GM12878 (cell line): ENCODE measurements at regions not wholly inside any gene's neighbourhood (a gene's known extent, or its start where the extent isn't known, plus 50 kb on each side); places are given as distances from the start of the nearest gene placed in this dataset.

Source experiments
- ATAC-seq: fragments of 200-7000 bp; cut with Tn5 transposase; 3 replicates; pipeline ENCODE4 v1.9.1; 2020; ENCODE audit warnings: mild to moderate bottlenecking, moderate library complexity
- BruUV-seq: library from RNA; stranded (reverse); fragments of 400-500 nt; replicated peaks from 2 replicates; lab custom pipeline; 2021; lab: Mats Ljungman, UMichigan
- CTCF ChIA-PET: fragments of 300-600 bp; sonication (Branson Sonifier 250); formaldehyde crosslinking; extraction: SDS; loops from one replicate; lab custom pipeline; 2021; ENCODE audit warnings: inconsistent platforms; lab: Yijun Ruan, JAX
- POLR2A ChIA-PET: fragments of 350-600 bp; formaldehyde crosslinking; extraction: SDS; loops from one replicate; lab custom pipeline; 2021; ENCODE audit warnings: inconsistent platforms; lab: Charles Lee
- RAD21 ChIA-PET: fragments of 300-600 bp; sonication (Branson Sonifier 250); formaldehyde crosslinking; loops from one replicate; lab custom pipeline; 2023; ENCODE audit warnings: antibody characterized with exemption; ENCODE audit not compliant: unreplicated experiment; lab: Charles Lee
- SMC1A ChIA-PET: fragments of 300-600 bp; sonication (Branson Sonifier 250); formaldehyde crosslinking; loops from one replicate; lab custom pipeline; 2023; ENCODE audit not compliant: unreplicated experiment, uncharacterized antibody; lab: Charles Lee
- DNase-seq: peaks from one replicate; pipeline ENCODE4 v3.0.0-alpha.2; 2011; ENCODE audit warnings: low read depth, low spot score
- FAIRE-seq: peaks from 3 replicates; lab custom pipeline; 2011; peaks lifted over from hg19 to GRCh38; lab: Jason Lieb, UNC
- H2AFZ ChIP-seq: 2 replicates; pipeline ENCODE4 v1.6.0; 2011; ENCODE audit warnings: low read depth, low read length, control low read depth; ENCODE audit not compliant: control insufficient read depth
- H3K27ac ChIP-seq: 2 replicates; pipeline ENCODE4 v1.5.1; 2011; ENCODE audit warnings: control low read depth; ENCODE audit not compliant: control insufficient read depth, insufficient read depth
- H3K27me3 ChIP-seq, 2 experiments: replicated peaks in 1 of 2; 2 replicates each; pipeline versions ENCODE4 v1.6.0 to v1.6.1; 2011; ENCODE audit warnings: low read length in 1 of 2; ENCODE audit not compliant: control insufficient read depth in 2 of 2, insufficient read depth in 2 of 2
- H3K36me3 ChIP-seq, 2 experiments: 2 replicates each; pipeline ENCODE4 v1.5.1; 2011; ENCODE audit warnings: low read length in 1 of 2; ENCODE audit not compliant: control insufficient read depth in 2 of 2, insufficient read depth in 2 of 2
- H3K4me1 ChIP-seq: 2 replicates; pipeline ENCODE4 v1.6.1; 2011; ENCODE audit warnings: mild to moderate bottlenecking, low read length, moderate library complexity, mixed read lengths; ENCODE audit not compliant: control insufficient read depth, insufficient read depth
- H3K4me2 ChIP-seq: 2 replicates; pipeline ENCODE4 v1.6.0; 2011; ENCODE audit warnings: control low read depth; ENCODE audit not compliant: control insufficient read depth, insufficient read depth
- H3K4me3 ChIP-seq: fragments of 200-600 bp; sonication (generic); 2 replicates; pipeline ENCODE4 v1.5.1; 2016
- H3K79me2 ChIP-seq: 2 replicates; pipeline ENCODE4 v1.6.0; 2011; ENCODE audit warnings: low read length; ENCODE audit not compliant: control insufficient read depth, insufficient read depth
- H3K9ac ChIP-seq: 2 replicates; pipeline ENCODE4 v1.8.0; 2011; ENCODE audit warnings: low read length, control low read depth, mixed read lengths; ENCODE audit not compliant: control insufficient read depth, insufficient read depth
- H3K9me3 ChIP-seq: replicated peaks from 3 replicates; pipeline ENCODE4 v1.5.1; 2011; ENCODE audit warnings: mild to moderate bottlenecking, low read length; ENCODE audit not compliant: control insufficient read depth, insufficient read depth
- H4K20me1 ChIP-seq: 2 replicates; pipeline ENCODE4 v1.6.0; 2011; ENCODE audit not compliant: control insufficient read depth, insufficient read depth
- BCL11A ChIP-seq: IDR thresholded peaks from 2 replicates; pipeline ENCODE4 v1.6.1; 2011; ENCODE audit warnings: low read depth, low read length
- EED ChIP-seq: sonication (generic); IDR thresholded peaks from 2 replicates; pipeline ENCODE4 v1.6.1; 2016; ENCODE audit warnings: antibody characterized with exemption, low read depth
- ETV6 ChIP-seq, 2 experiments: fragments of 450-650 bp in 1 of 2; IDR thresholded peaks in 1 of 2; conservative IDR thresholded peaks in 1 of 2; 2 replicates each; pipeline ENCODE4 v1.6.1; 2014; ENCODE audit warnings: antibody characterized with exemption in 1 of 2, borderline replicate concordance in 1 of 2, low read depth in 1 of 2, mild to moderate bottlenecking in 1 of 2, moderate library complexity in 1 of 2
- FOS ChIP-seq: IDR thresholded peaks from 3 replicates; pipeline ENCODE4 v1.6.1; 2011; ENCODE audit warnings: borderline replicate concordance; ENCODE audit not compliant: insufficient read length; ENCODE audit errors: extremely low read depth
- GATAD2B ChIP-seq: fragments of 450-650 bp; conservative IDR thresholded peaks from 2 replicates; pipeline ENCODE4 v1.6.1; 2017; ENCODE audit warnings: low read depth, mild to moderate bottlenecking, moderate library complexity
- HDGF ChIP-seq: fragments of 450-650 bp; IDR thresholded peaks from 2 replicates; pipeline ENCODE4 v1.6.1; 2016; ENCODE audit warnings: antibody characterized with exemption
- IKZF2 ChIP-seq, 2 experiments: fragments of 450-650 bp; IDR thresholded peaks; 2 replicates each; pipeline ENCODE4 v1.6.1; 2017; ENCODE audit warnings: mild to moderate bottlenecking in 2 of 2, moderate library complexity in 2 of 2
- KLF5 ChIP-seq: fragments of 450-650 bp; IDR thresholded peaks from 2 replicates; pipeline ENCODE4 v1.6.1; 2014; ENCODE audit warnings: mild to moderate bottlenecking; ENCODE audit not compliant: partially characterized antibody
- PAX5 ChIP-seq: IDR thresholded peaks from 2 replicates; pipeline ENCODE4 v1.6.1; 2011; ENCODE audit warnings: low read depth, low read length, borderline replicate concordance
- RBBP5 ChIP-seq: fragments of 200-600 bp; sonication (generic); conservative IDR thresholded peaks from 2 replicates; pipeline ENCODE4 v1.6.1; 2016
- RFX5 ChIP-seq: IDR thresholded peaks from 2 replicates; pipeline ENCODE4 v1.6.1; 2011; ENCODE audit warnings: low read depth, low read length, improper control_type of control experiment
- SPI1 ChIP-seq: IDR thresholded peaks from 2 replicates; pipeline ENCODE4 v1.6.1; 2011; ENCODE audit warnings: low read depth, mild to moderate bottlenecking, low read length, moderate library complexity, borderline replicate concordance; ENCODE audit not compliant: insufficient read depth
- SREBF1 ChIP-seq: IDR thresholded peaks from 2 replicates; pipeline ENCODE4 v1.6.1; 2012; ENCODE audit warnings: mild to moderate bottlenecking, low read length
- TBL1XR1 ChIP-seq: IDR thresholded peaks from 2 replicates; pipeline ENCODE4 v1.6.1; 2012; ENCODE audit warnings: low read depth, low read length, improper control_type of control experiment
- TCF12 ChIP-seq: IDR thresholded peaks from 2 replicates; pipeline ENCODE4 v1.6.1; 2011; ENCODE audit warnings: low read depth, mild to moderate bottlenecking, low read length
- ZBED1 ChIP-seq: IDR thresholded peaks from 2 replicates; pipeline ENCODE4 v1.6.1; 2016; ENCODE audit warnings: borderline replicate concordance
- ZNF217 ChIP-seq: fragments of 450-650 bp; IDR thresholded peaks from 2 replicates; pipeline ENCODE4 v1.6.1; 2017; ENCODE audit warnings: antibody characterized with exemption, mild to moderate bottlenecking
- ZNF384 ChIP-seq: IDR thresholded peaks from 2 replicates; pipeline ENCODE4 v1.6.1; 2012; ENCODE audit warnings: low read depth, mild to moderate bottlenecking, low read length, improper control_type of control experiment, borderline replicate concordance
- WGBS: methylation state at CpG from one replicate; pipeline ENCODE4 v1.1.6; 2016; ENCODE audit warnings: low lambda C conversion rate; ENCODE audit not compliant: insufficient replicate concordance, insufficient coverage; ENCODE audit errors: missing lambda C conversion rate; 5-methylcytosine and 5-hydroxymethylcytosine counted together
- in situ Hi-C: fragments of 300-500 bp; cut with MboI; formaldehyde crosslinking; loops from 9 replicates; pipeline ENCODE4 v1.14.3; 2018; ENCODE audit warnings: mixed read lengths
- intact Hi-C: fragments of 100-400 bp; cut with micrococcal nuclease; formaldehyde crosslinking; loops from one replicate; pipeline ENCODE4 v1.14.2; 2022; ENCODE audit not compliant: unreplicated experiment
- TF ChIP-seq, protein P1 (sequence below): fragments of 450-650 bp; IDR thresholded peaks from 2 replicates; pipeline ENCODE4 v1.6.1; 2016; ENCODE audit warnings: mild to moderate bottlenecking
- TF ChIP-seq, protein P2 (sequence below): IDR thresholded peaks from 2 replicates; pipeline ENCODE4 v1.6.1; 2012; ENCODE audit warnings: mild to moderate bottlenecking, low read depth, low read length

DNA sequence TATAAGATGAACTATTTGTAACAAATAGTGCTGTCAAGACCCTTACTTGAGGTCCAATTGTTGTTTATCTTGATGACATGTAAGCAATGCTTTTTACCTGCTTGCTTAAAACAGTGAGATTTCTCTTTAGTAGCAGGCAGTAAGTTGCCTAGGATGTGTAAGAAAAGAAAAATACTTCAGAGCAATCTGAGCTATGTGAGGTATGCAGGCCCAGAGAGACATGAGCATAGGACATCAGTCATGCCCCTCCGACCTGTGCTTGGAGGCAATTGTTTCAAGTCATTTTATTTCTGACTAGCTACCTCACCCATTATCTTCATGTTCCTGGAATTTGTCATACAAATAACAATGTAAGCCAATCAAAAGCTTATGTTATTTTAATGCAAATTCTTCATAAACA is 930.6 kb upstream of the FBXO33 start (continued):
- TF ChIP-seq RFX5 (no peak), SREBF1 (no peak), PAX5 (no peak), BCL11A (no peak), RBBP5 (no peak)
- TF ChIP-seq, all 136 proteins: peak for 0

DNA sequence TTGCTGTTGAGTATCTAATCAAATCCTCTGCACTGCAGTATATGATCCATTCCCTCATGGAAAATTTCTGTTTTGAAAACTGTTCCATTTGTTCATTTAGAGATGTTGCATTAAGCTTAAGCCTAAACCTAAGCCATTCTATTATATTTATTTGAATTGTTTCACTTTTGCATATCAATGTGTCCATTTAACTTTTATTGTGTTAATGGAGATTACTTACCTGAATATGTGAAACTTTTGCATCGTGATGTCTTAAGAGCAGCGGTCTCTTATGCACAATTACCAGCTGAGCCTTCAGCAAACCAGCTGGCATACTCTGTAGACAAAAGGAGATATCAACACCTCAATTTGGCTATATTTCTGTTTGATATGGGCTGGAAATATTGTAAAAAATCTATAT is 922.5 kb upstream of the FBXO33 start:
- Histone ChIP-seq H3K36me3 (no peaks in the 10 kb centered on the region), H3K79me2 (no peaks in the 10 kb centered on the region), H3K4me2 (no peak overlapping the region), H3K4me3 (no peak overlapping the region), H3K9ac (no peak overlapping the region), H3K27ac (no peak overlapping the region), H3K9me3 (no peaks in the 10 kb centered on the region), H3K27me3 (no peaks in the 10 kb centered on the region), H2AFZ (no peak overlapping the region), H3K4me1 (no peaks in the 10 kb centered on the region), H4K20me1 (no peaks in the 10 kb centered on the region)
- TF ChIP-seq FOS (no peak), GATAD2B (no peak), ZNF384 (no peak), IKZF2 (IDR thresholded peaks at IDR 0.05) (no peak), HDGF (no peak), EED (no peak), TCF12 (no peak), ZNF217 (no peak), ZBED1 (no peak), ETV6 (conservative IDR thresholded peaks at IDR 0.05 in 1 of 2, IDR thresholded peaks at IDR 0.05 in 1 of 2; ENCODE audit: borderline replicate concordance in 1 of 2, low read depth in 1 of 2) (no peak), KLF5 (no peak), SPI1 (no peak), TBL1XR1 (no peak)
- TF ChIP-seq, protein P1, sequence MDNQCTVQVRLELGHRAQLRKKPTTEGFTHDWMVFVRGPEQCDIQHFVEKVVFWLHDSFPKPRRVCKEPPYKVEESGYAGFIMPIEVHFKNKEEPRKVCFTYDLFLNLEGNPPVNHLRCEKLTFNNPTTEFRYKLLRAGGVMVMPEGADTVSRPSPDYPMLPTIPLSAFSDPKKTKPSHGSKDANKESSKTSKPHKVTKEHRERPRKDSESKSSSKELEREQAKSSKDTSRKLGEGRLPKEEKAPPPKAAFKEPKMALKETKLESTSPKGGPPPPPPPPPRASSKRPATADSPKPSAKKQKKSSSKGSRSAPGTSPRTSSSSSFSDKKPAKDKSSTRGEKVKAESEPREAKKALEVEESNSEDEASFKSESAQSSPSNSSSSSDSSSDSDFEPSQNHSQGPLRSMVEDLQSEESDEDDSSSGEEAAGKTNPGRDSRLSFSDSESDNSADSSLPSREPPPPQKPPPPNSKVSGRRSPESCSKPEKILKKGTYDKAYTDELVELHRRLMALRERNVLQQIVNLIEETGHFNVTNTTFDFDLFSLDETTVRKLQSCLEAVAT, result no peak
- TF ChIP-seq, protein P2, sequence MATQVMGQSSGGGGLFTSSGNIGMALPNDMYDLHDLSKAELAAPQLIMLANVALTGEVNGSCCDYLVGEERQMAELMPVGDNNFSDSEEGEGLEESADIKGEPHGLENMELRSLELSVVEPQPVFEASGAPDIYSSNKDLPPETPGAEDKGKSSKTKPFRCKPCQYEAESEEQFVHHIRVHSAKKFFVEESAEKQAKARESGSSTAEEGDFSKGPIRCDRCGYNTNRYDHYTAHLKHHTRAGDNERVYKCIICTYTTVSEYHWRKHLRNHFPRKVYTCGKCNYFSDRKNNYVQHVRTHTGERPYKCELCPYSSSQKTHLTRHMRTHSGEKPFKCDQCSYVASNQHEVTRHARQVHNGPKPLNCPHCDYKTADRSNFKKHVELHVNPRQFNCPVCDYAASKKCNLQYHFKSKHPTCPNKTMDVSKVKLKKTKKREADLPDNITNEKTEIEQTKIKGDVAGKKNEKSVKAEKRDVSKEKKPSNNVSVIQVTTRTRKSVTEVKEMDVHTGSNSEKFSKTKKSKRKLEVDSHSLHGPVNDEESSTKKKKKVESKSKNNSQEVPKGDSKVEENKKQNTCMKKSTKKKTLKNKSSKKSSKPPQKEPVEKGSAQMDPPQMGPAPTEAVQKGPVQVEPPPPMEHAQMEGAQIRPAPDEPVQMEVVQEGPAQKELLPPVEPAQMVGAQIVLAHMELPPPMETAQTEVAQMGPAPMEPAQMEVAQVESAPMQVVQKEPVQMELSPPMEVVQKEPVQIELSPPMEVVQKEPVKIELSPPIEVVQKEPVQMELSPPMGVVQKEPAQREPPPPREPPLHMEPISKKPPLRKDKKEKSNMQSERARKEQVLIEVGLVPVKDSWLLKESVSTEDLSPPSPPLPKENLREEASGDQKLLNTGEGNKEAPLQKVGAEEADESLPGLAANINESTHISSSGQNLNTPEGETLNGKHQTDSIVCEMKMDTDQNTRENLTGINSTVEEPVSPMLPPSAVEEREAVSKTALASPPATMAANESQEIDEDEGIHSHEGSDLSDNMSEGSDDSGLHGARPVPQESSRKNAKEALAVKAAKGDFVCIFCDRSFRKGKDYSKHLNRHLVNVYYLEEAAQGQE, result no peak
- ATAC-seq (no peak), DNase-seq (no peak), FAIRE-seq (no peak)
- RAD21 ChIA-PET, result no interaction called here
- no TSS peak for BruUV-seq
- in situ Hi-C loops (no loop called here), intact Hi-C loops (no loop called here)
- POLR2A ChIA-PET, result no interaction called here
- 76% methylated on average over 2 of the region's 2 CpGs for WGBS
- SMC1A ChIA-PET, result interaction anchor here (1.4 kb wide), 1 partner anchor 19 kb away, joined by 3 read pairs; no protein-coding TSS in a partner anchor
- CTCF ChIA-PET, result no interaction called here
